B cell (primary cell): ENCODE measurements at regions not wholly inside any gene's neighbourhood (a gene's known extent, or its start where the extent isn't known, plus 50 kb on each side); places are given as distances from the start of the nearest gene placed in this dataset.

Source experiments
- ATAC-seq: fragments of 200-7000 bp; cut with Tn5 transposase; one replicate; pipeline ENCODE4 v1.10.0; 2021; ENCODE audit warnings: low read depth, mild to moderate bottlenecking, moderate number of reproducible peaks, moderate library complexity
- CTCF ChIA-PET: fragments of 350-600 bp; sonication (Branson Sonifier 250); formaldehyde crosslinking; loops from one replicate; lab custom pipeline; 2021; ENCODE audit warnings: antibody characterized with exemption, inconsistent platforms; lab: Charles Lee
- POLR2A ChIA-PET: fragments of 350-600 bp; sonication (Branson Sonifier 250); formaldehyde crosslinking; loops from one replicate; lab custom pipeline; 2021; ENCODE audit warnings: antibody characterized with exemption; lab: Charles Lee
- DNase-seq: peaks from one replicate; pipeline ENCODE4 v3.0.0; 2013
- H2AFZ ChIP-seq: 2 replicates; pipeline ENCODE4 v1.6.1; 2012; ENCODE audit warnings: mild to moderate bottlenecking, low read depth, low read length; ENCODE audit not compliant: insufficient read depth, poor library complexity, severe bottlenecking
- H3K27ac ChIP-seq, 2 donors: 1 replicate in 1 of 2; 2 replicates in 1 of 2; pipeline ENCODE4 v1.5.1; 2012 to 2013; ENCODE audit warnings: low read length in 2 of 2, mild to moderate bottlenecking in 2 of 2, moderate library complexity in 1 of 2
- H3K27me3 ChIP-seq, 4 experiments: fragments of 200-600 bp in 1 of 4; sonication (generic) in 1 of 4; replicated peaks in 1 of 4; 1 replicate in 2 of 4; 2 replicates in 2 of 4; pipeline versions ENCODE4 v1.6.1 to v1.7.0; 2013 to 2016; ENCODE audit warnings: low read length in 3 of 4, mild to moderate bottlenecking in 2 of 4, mixed read lengths in 1 of 4, moderate library complexity in 1 of 4; ENCODE audit not compliant: insufficient read depth in 4 of 4, control insufficient read depth in 3 of 4; ENCODE audit errors: control extremely low read depth in 1 of 4
- H3K36me3 ChIP-seq, 2 experiments: replicated peaks in 1 of 2; 1 replicate in 1 of 2; 2 replicates in 1 of 2; pipeline versions ENCODE4 v1.6.1 to v1.7.1; 2013; ENCODE audit warnings: low read length in 1 of 2; ENCODE audit not compliant: insufficient read depth in 2 of 2, control insufficient read depth in 1 of 2; ENCODE audit errors: control extremely low read depth in 1 of 2, extremely low read depth in 1 of 2
- H3K4me1 ChIP-seq, 2 donors: fragments of 200-600 bp in 1 of 2; sonication (generic) in 1 of 2; 1 replicate in 1 of 2; 2 replicates in 1 of 2; pipeline versions ENCODE4 v1.5.1 to v1.6.1; 2013 to 2017; ENCODE audit warnings: low read length in 2 of 2; ENCODE audit not compliant: control insufficient read depth in 2 of 2, insufficient read depth in 2 of 2
- H3K4me2 ChIP-seq: replicated peaks from 2 replicates; pipeline ENCODE3; 2012; ENCODE audit warnings: mild to moderate bottlenecking, low read depth, low read length; ENCODE audit not compliant: poor library complexity, severe bottlenecking
- H3K4me3 ChIP-seq, 5 experiments: fragments of 200-600 bp in 1 of 5; sonication (generic) in 1 of 5; 1 replicate in 3 of 5; 2 replicates in 2 of 5; pipeline versions ENCODE4 v1.5.1 to v1.7.0; 2011 to 2016; ENCODE audit warnings: low read length in 4 of 5, mild to moderate bottlenecking in 4 of 5, low read depth in 2 of 5, control low read depth in 1 of 5, moderate library complexity in 1 of 5; ENCODE audit not compliant: insufficient read depth in 1 of 5; ENCODE audit errors: control extremely low read depth in 1 of 5, extremely low read depth in 1 of 5
- H3K79me2 ChIP-seq: fragments of 200-600 bp; sonication (generic); one replicate; pipeline ENCODE4 v1.6.0; 2016; ENCODE audit warnings: low read length; ENCODE audit not compliant: control insufficient read depth, insufficient read depth
- H3K9ac ChIP-seq: fragments of 200-600 bp; sonication (generic); 2 replicates; pipeline ENCODE4 v1.6.1; 2017; ENCODE audit warnings: mild to moderate bottlenecking, low read length, moderate library complexity
- H3K9me3 ChIP-seq, 3 donors: one replicate each; pipeline versions ENCODE4 v1.6.1 to v1.7.1; 2013; ENCODE audit warnings: low read length in 2 of 3; ENCODE audit not compliant: control insufficient read depth in 2 of 3, insufficient read depth in 1 of 3; ENCODE audit errors: control extremely low read depth in 1 of 3
- H4K20me1 ChIP-seq: 2 replicates; pipeline ENCODE4 v1.6.0; 2012; ENCODE audit warnings: mild to moderate bottlenecking, low read length; ENCODE audit not compliant: insufficient read depth, control insufficient read depth, poor library complexity, severe bottlenecking
- H3K27ac Mint-ChIP-seq: one replicate; pipeline ENCODE4 v1.8.0; 2021; ENCODE audit warnings: mixed read lengths
- H3K27me3 Mint-ChIP-seq: one replicate; pipeline ENCODE4 v1.8.0; 2021; ENCODE audit warnings: mixed read lengths
- H3K4me1 Mint-ChIP-seq: one replicate; pipeline ENCODE4 v1.8.0; 2021; ENCODE audit warnings: mixed read lengths
- H3K4me3 Mint-ChIP-seq: one replicate; pipeline ENCODE4 v1.8.0; 2021; ENCODE audit warnings: mixed read lengths
- H3K9me3 Mint-ChIP-seq: one replicate; pipeline ENCODE4 v1.8.0; 2022; ENCODE audit warnings: mixed read lengths; ENCODE audit not compliant: insufficient read depth
- EZH2 ChIP-seq: IDR thresholded peaks from 2 replicates; pipeline ENCODE4 v1.6.1; 2012; ENCODE audit warnings: borderline replicate concordance, low read depth, mild to moderate bottlenecking, moderate library complexity, low read length; ENCODE audit not compliant: insufficient read depth, poor library complexity, severe bottlenecking
- WGBS: methylation state at CpG from one replicate; pipeline ENCODE4 v1.1.5; 2013; ENCODE audit warnings: missing lambda C conversion rate; ENCODE audit not compliant: insufficient coverage; 5-methylcytosine and 5-hydroxymethylcytosine counted together
- intact Hi-C: fragments of 100-400 bp; cut with micrococcal nuclease; formaldehyde crosslinking; loops from one replicate; pipeline ENCODE4 v1.10.0; 2022
- TF ChIP-seq, protein P1 (sequence below): fragments of 200-600 bp; IDR thresholded peaks from one replicate; pipeline ENCODE4 v1.8.0; 2022; ENCODE audit warnings: antibody characterized with exemption, mild to moderate bottlenecking

DNA sequence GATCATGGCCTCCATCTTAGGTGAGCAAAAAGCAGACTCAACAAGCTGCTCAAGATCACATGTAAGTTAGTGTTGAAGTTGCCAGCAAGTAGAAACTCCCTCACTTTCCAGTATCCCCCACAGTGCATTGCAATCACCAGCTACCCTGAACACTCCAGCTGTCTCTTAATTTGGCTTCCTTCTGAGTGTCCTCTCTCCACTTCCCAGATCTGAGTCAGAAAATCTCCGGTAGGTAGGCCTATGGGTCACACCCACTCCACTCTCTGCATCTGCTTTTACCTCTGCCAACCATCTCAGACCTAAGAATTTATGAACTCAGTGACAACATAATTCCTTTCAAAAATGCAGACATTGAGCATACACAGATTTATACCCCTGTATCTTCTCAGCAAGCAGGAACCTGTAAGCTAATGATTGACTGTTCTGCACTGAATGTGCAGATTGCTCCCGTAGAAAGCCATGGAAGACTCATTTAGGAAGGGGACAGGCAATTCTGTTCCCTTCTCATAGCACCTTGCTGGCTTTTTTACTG is 656.9 kb downstream of the EPHA4 start:
- Histone ChIP-seq H3K27me3 (no peaks in the 10 kb centered on the region), H3K36me3 (no peaks in the 10 kb centered on the region), H3K4me1 (no peaks in the 10 kb centered on the region), H3K9me3 (no peaks in the 10 kb centered on the region), H2AFZ (no peak overlapping the region), H3K27ac (no peak overlapping the region), H3K79me2 (no peaks in the 10 kb centered on the region), H3K4me2 (no peak overlapping the region), H3K9ac (no peak overlapping the region), H3K4me3 (no peak overlapping the region), H4K20me1 (no peaks in the 10 kb centered on the region)
- Mint-ChIP-seq H3K27ac (no peak overlapping the region), H3K27me3 (peaks cover 8% of the 10 kb centered on the region), H3K4me3 (no peak overlapping the region), H3K4me1 (no peaks in the 10 kb centered on the region), H3K9me3 (no peaks in the 10 kb centered on the region)
- POLR2A ChIA-PET, result no interaction called here
- ATAC-seq, result no peak
- intact Hi-C loops, result no loop called here
- CTCF ChIA-PET, result no interaction called here
- TF ChIP-seq EZH2, result no peak
- TF ChIP-seq, protein P1, sequence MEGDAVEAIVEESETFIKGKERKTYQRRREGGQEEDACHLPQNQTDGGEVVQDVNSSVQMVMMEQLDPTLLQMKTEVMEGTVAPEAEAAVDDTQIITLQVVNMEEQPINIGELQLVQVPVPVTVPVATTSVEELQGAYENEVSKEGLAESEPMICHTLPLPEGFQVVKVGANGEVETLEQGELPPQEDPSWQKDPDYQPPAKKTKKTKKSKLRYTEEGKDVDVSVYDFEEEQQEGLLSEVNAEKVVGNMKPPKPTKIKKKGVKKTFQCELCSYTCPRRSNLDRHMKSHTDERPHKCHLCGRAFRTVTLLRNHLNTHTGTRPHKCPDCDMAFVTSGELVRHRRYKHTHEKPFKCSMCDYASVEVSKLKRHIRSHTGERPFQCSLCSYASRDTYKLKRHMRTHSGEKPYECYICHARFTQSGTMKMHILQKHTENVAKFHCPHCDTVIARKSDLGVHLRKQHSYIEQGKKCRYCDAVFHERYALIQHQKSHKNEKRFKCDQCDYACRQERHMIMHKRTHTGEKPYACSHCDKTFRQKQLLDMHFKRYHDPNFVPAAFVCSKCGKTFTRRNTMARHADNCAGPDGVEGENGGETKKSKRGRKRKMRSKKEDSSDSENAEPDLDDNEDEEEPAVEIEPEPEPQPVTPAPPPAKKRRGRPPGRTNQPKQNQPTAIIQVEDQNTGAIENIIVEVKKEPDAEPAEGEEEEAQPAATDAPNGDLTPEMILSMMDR, result no peak
- DNase-seq, result no peak
- WGBS, result 82% methylated on average over 1 of the region's 2 CpGs

DNA sequence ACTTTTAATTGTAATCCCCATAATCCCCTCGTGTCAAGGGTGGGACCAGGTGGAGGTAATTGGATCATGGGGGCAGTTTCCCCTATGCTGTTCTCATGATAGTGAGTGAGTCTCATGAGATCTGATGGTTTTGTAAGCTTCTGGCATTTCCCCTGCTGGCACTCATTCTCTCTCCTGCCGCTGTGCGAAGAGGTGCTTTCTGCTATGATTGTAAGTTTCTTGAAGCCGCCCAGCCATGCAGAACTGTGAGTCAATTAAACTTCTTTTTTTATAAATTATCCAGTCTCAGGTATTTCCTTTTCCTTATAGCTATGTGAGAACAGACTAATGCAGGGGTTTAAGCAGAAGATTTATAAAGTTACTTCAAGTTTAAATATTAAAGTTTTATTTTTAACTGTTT is 655.2 kb downstream of the EPHA4 start:
- peaks cover 8% of the 10 kb centered on the region for H3K27me3 Mint-ChIP-seq
- Histone ChIP-seq H4K20me1 (no peaks in the 10 kb centered on the region), H3K36me3 (no peaks in the 10 kb centered on the region), H3K4me2 (no peak overlapping the region), H3K4me1 (no peaks in the 10 kb centered on the region), H3K9ac (no peak overlapping the region), H3K9me3 (no peaks in the 10 kb centered on the region), H3K4me3 (no peak overlapping the region), H3K27me3 (no peaks in the 10 kb centered on the region), H2AFZ (no peak overlapping the region), H3K27ac (no peak overlapping the region), H3K79me2 (no peaks in the 10 kb centered on the region)
- CTCF ChIA-PET, result no interaction called here
- H3K4me3 Mint-ChIP-seq, result no peak overlapping the region
- no peaks in the 10 kb centered on the region for H3K4me1 Mint-ChIP-seq
- intact Hi-C loops, result no loop called here
- no CpG with 5 or more reads among the region's 4 CpGs for whole genome bisulfite sequencing
- DNase-seq (no peak), ATAC-seq (no peak)
- no peaks in the 10 kb centered on the region for H3K9me3 Mint-ChIP-seq
- no peak overlapping the region for H3K27ac Mint-ChIP-seq
- TF ChIP-seq, protein P1, result no peak
- no peak for TF ChIP-seq EZH2
- POLR2A ChIA-PET, result no interaction called here
